ENCODE measurements at regions not wholly inside any gene's neighbourhood (a gene's known extent, or its start where the extent isn't known, plus 50 kb on each side); places are given as distances from the start of the nearest gene placed in this dataset.

DNA sequence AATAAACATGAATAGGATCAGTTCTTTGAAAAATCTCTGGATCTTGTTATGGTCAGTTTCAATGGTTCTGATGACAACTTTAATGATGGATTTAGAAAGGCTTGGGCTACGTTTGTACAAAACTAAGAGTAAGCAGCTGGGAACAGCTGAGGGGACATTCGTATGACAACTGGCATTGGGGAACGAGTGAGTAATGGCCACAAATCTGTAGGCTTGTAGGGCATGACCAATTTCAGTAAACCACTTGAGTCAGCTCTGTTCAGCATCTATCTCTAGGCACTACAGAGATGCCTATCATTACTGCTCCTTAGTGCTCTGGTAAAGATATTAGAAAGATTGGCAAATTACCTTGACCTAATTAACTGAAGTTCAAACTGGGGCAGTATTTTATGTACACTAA, 1375.6 kb downstream of the EPHA7 start:
- no peak overlapping the region for H3K27ac ChIP-seq (ENCODE audit: insufficient read length, low read depth, low read length)
- no peak overlapping the region for H4K8ac ChIP-seq (replicated peaks; ENCODE audit: insufficient read length, low read depth, low read length)
- no peak overlapping the region for H3K18ac ChIP-seq (ENCODE audit: insufficient read length, low read depth, low read length)
- no peak overlapping the region for H2BK5ac ChIP-seq (ENCODE audit: insufficient read length, low read length)
- Mint-ChIP-seq H3K27me3 (ENCODE audit: low read depth) (no peaks in the 10 kb centered on the region), H3K9me3 (no peaks in the 10 kb centered on the region), H3K4me1 (no peaks in the 10 kb centered on the region), H3K4me3 (no peak overlapping the region), H3K36me3 (ENCODE audit: insufficient read depth in 1 of 3, low read depth in 3 of 3) (no peaks in the 10 kb centered on the region), H3K27ac (no peak overlapping the region)
- no peaks in the 10 kb centered on the region for H4K20me1 ChIP-seq (ENCODE audit: control insufficient read depth, insufficient read depth, insufficient read length)
- no peaks in the 10 kb centered on the region for H3K27me3 ChIP-seq (ENCODE audit: insufficient read depth, low read length)
- no peak overlapping the region for H2BK12ac ChIP-seq (ENCODE audit: insufficient read length, low read depth, low read length)
- H2AK5ac ChIP-seq (ENCODE audit: insufficient read length, low read length): no peak overlapping the region
- no peak overlapping the region for H2BK15ac ChIP-seq (ENCODE audit: low read depth, low read length)
- no peak overlapping the region for H2AFZ ChIP-seq (ENCODE audit: low read length)
- H3K9ac ChIP-seq (ENCODE audit: extremely low read depth, insufficient read length, low read length): no peak overlapping the region
- H3K4me2 ChIP-seq (ENCODE audit: insufficient read depth, insufficient read length, low read length): no peak overlapping the region
- H3K79me1 ChIP-seq (ENCODE audit: insufficient read depth, low read depth, low read length, poor library complexity, severe bottlenecking): no peaks in the 10 kb centered on the region
- no peaks in the 10 kb centered on the region for H3K79me2 ChIP-seq (ENCODE audit: insufficient read depth, low read length)
- no peak overlapping the region for H4K91ac ChIP-seq (ENCODE audit: insufficient read length, low read depth, low read length)
- TF ChIP-seq, protein P1, sequence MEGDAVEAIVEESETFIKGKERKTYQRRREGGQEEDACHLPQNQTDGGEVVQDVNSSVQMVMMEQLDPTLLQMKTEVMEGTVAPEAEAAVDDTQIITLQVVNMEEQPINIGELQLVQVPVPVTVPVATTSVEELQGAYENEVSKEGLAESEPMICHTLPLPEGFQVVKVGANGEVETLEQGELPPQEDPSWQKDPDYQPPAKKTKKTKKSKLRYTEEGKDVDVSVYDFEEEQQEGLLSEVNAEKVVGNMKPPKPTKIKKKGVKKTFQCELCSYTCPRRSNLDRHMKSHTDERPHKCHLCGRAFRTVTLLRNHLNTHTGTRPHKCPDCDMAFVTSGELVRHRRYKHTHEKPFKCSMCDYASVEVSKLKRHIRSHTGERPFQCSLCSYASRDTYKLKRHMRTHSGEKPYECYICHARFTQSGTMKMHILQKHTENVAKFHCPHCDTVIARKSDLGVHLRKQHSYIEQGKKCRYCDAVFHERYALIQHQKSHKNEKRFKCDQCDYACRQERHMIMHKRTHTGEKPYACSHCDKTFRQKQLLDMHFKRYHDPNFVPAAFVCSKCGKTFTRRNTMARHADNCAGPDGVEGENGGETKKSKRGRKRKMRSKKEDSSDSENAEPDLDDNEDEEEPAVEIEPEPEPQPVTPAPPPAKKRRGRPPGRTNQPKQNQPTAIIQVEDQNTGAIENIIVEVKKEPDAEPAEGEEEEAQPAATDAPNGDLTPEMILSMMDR (conservative IDR thresholded peaks at IDR 0.05): no peak
- H3K9me3 ChIP-seq (ENCODE audit: control insufficient read depth, low read depth, low read length): no peaks in the 10 kb centered on the region
- no peak overlapping the region for H2BK120ac ChIP-seq (ENCODE audit: low read depth, low read length, poor library complexity, severe bottlenecking)
- no peak overlapping the region for H3T11ph ChIP-seq (ENCODE audit: low read length)
- no peak overlapping the region for H4K5ac ChIP-seq (ENCODE audit: insufficient read length, low read depth, low read length)
- no peak overlapping the region for H3K4ac ChIP-seq (ENCODE audit: low read depth, low read length)
- H3K56ac ChIP-seq (ENCODE audit: insufficient read length, low read depth, low read length): no peak overlapping the region
- no peak for DNase-seq
- no peaks in the 10 kb centered on the region for H3K4me1 ChIP-seq (ENCODE audit: insufficient read depth, low read length)
- H3K23ac ChIP-seq (ENCODE audit: insufficient read length, low read depth, low read length): no peak overlapping the region
- no peak overlapping the region for H2BK20ac ChIP-seq (ENCODE audit: low read depth, low read length, poor library complexity, severe bottlenecking)
- no peaks in the 10 kb centered on the region for H3K23me2 ChIP-seq (ENCODE audit: insufficient read length, low read depth, low read length, poor library complexity, severe bottlenecking)
- H3K14ac ChIP-seq (ENCODE audit: insufficient read depth, low read length): no peak overlapping the region
- WGBS (ENCODE audit: extremely low coverage, insufficient read length, low lambda C conversion rate): no CpG with 5 or more reads among the region's 3 CpGs

Data from H9 (cell line).